Fibroblast of lung (primary cell): ENCODE measurements at regions not wholly inside any gene's neighbourhood (a gene's known extent, or its start where the extent isn't known, plus 50 kb on each side); places are given as distances from the start of the nearest gene placed in this dataset.

ENCODE experiments used
- DNase-seq, 2 donors: peaks; one replicate each; pipeline versions ENCODE4 v3.0.0 to v3.0.0-alpha.2; 2010; ENCODE audit warnings: low read depth in 2 of 2
- H2AFZ ChIP-seq: 2 replicates; pipeline ENCODE4 v1.5.1; 2012; ENCODE audit warnings: low read length, control low read depth, inconsistent platforms
- H3K27ac ChIP-seq: 2 replicates; pipeline ENCODE4 v1.5.1; 2011; ENCODE audit warnings: low read length, control low read depth; ENCODE audit not compliant: insufficient read depth
- H3K27me3 ChIP-seq: 2 replicates; pipeline ENCODE4 v1.5.1; 2011; ENCODE audit warnings: mild to moderate bottlenecking, low read length; ENCODE audit not compliant: control insufficient read depth, insufficient read depth
- H3K36me3 ChIP-seq: 2 replicates; pipeline ENCODE4 v1.5.1; 2011; ENCODE audit warnings: low read length; ENCODE audit not compliant: control insufficient read depth, insufficient read depth
- H3K4me1 ChIP-seq: 2 replicates; pipeline ENCODE4 v1.5.1; 2011; ENCODE audit warnings: low read length; ENCODE audit not compliant: control insufficient read depth, insufficient read depth; ENCODE audit errors: extremely low read depth
- H3K4me2 ChIP-seq: 2 replicates; pipeline ENCODE4 v1.5.1; 2011; ENCODE audit warnings: low read length, control low read depth; ENCODE audit not compliant: insufficient read depth; ENCODE audit errors: extremely low read depth
- H3K4me3 ChIP-seq, 4 experiments: fragments of 200-600 bp in 1 of 4; sonication (generic) in 1 of 4; replicated peaks in 1 of 4; 2 replicates each; pipeline ENCODE4 v1.5.1; 2011 to 2016; ENCODE audit warnings: low read length in 4 of 4, low read depth in 3 of 4, mild to moderate bottlenecking in 3 of 4, control low read depth in 2 of 4, inconsistent platforms in 1 of 4, mixed read lengths in 1 of 4; ENCODE audit not compliant: insufficient read depth in 1 of 4; ENCODE audit errors: control extremely low read depth in 1 of 4
- H3K79me2 ChIP-seq: 2 replicates; pipeline ENCODE4 v1.5.1; 2012; ENCODE audit warnings: mild to moderate bottlenecking, low read length, inconsistent platforms; ENCODE audit not compliant: control insufficient read depth, insufficient read depth
- H3K9ac ChIP-seq: 2 replicates; pipeline ENCODE4 v1.5.1; 2011; ENCODE audit warnings: mild to moderate bottlenecking, low read length, control low read depth; ENCODE audit not compliant: insufficient read depth
- H3K9me3 ChIP-seq: 2 replicates; pipeline ENCODE4 v1.5.1; 2012; ENCODE audit warnings: low read depth, low read length; ENCODE audit not compliant: control insufficient read depth, insufficient read depth
- H4K20me1 ChIP-seq: 2 replicates; pipeline ENCODE4 v1.5.1; 2011; ENCODE audit warnings: low read length; ENCODE audit not compliant: control insufficient read depth, insufficient read depth; ENCODE audit errors: extremely low read depth
- EZH2 ChIP-seq: IDR thresholded peaks from 2 replicates; pipeline ENCODE4 v1.5.1; 2012; ENCODE audit warnings: low read length, control low read depth, mild to moderate bottlenecking; ENCODE audit errors: missing control alignments
- TF ChIP-seq, protein P1 (sequence below), 2 donors: IDR thresholded peaks in 1 of 2; conservative IDR thresholded peaks in 1 of 2; 1 replicate in 1 of 2; 2 replicates in 1 of 2; pipeline ENCODE4 v1.5.1; 2011 to 2012; ENCODE audit warnings: low read length in 2 of 2, control low read depth in 1 of 2, inconsistent platforms in 1 of 2, low read depth in 1 of 2, mild to moderate bottlenecking in 1 of 2

DNA sequence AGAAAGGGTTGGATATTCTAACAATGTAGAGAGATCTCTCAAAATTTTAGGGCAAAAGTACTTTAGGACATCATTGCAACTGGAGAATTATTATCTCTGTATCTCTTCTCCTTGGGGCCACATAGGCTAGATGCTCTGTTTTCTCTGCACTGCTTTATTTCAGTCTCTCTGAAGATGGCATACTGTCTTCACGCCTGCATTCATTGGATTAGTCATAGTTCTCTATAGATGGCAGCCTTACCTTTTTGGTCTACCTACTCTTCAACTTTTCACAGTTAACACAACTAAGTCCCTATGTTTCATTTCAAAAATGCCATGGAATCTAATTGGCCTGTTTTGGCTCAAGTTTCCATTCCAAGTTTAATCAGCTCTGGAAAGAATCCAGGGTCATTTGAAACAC, 1623.3 kb upstream of the B3GALT2 start:
- H3K79me2 ChIP-seq: no peaks in the 10 kb centered on the region
- H3K9me3 ChIP-seq: no peaks in the 10 kb centered on the region
- no peak overlapping the region for H3K9ac ChIP-seq
- H4K20me1 ChIP-seq: no peaks in the 10 kb centered on the region
- no peaks in the 10 kb centered on the region for H3K27me3 ChIP-seq
- H3K4me2 ChIP-seq: no peak overlapping the region
- H3K27ac ChIP-seq: no peak overlapping the region
- no peak for TF ChIP-seq EZH2
- TF ChIP-seq, protein P1, sequence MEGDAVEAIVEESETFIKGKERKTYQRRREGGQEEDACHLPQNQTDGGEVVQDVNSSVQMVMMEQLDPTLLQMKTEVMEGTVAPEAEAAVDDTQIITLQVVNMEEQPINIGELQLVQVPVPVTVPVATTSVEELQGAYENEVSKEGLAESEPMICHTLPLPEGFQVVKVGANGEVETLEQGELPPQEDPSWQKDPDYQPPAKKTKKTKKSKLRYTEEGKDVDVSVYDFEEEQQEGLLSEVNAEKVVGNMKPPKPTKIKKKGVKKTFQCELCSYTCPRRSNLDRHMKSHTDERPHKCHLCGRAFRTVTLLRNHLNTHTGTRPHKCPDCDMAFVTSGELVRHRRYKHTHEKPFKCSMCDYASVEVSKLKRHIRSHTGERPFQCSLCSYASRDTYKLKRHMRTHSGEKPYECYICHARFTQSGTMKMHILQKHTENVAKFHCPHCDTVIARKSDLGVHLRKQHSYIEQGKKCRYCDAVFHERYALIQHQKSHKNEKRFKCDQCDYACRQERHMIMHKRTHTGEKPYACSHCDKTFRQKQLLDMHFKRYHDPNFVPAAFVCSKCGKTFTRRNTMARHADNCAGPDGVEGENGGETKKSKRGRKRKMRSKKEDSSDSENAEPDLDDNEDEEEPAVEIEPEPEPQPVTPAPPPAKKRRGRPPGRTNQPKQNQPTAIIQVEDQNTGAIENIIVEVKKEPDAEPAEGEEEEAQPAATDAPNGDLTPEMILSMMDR (conservative IDR thresholded peaks at IDR 0.05 in 1 of 2, IDR thresholded peaks at IDR 0.05 in 1 of 2; ENCODE audit: low read depth in 1 of 2, low read length in 2 of 2): no peak
- no peak overlapping the region for H3K4me3 ChIP-seq
- H2AFZ ChIP-seq: no peak overlapping the region
- no peaks in the 10 kb centered on the region for H3K36me3 ChIP-seq
- H3K4me1 ChIP-seq: no peaks in the 10 kb centered on the region
- DNase-seq: no peak

DNA sequence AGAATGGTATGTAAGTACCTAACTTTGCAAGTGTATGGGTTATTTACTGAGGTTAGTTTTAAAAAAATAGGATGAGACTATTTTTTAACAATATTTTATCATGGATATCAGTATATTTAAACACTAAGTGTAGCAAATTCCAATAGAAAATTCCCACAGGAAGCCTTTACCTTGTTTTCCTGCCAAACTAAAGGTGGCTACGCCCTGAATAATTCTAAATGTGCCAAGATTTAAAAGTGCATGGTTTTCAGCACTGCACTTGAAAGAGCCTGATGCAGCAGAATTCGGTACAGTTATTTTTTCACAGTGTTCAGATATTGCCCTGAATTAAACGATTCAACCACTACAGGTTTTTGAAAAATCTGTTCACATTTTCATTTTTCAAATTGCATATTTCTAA, 1622.8 kb upstream of the B3GALT2 start:
- H3K9ac ChIP-seq: no peak overlapping the region
- H3K4me3 ChIP-seq: no peak overlapping the region
- no peaks in the 10 kb centered on the region for H3K79me2 ChIP-seq
- H3K27ac ChIP-seq: no peak overlapping the region
- no peaks in the 10 kb centered on the region for H3K27me3 ChIP-seq
- no peaks in the 10 kb centered on the region for H3K36me3 ChIP-seq
- no peak overlapping the region for H2AFZ ChIP-seq
- H3K4me2 ChIP-seq: no peak overlapping the region
- no peaks in the 10 kb centered on the region for H3K4me1 ChIP-seq
- no peaks in the 10 kb centered on the region for H3K9me3 ChIP-seq
- TF ChIP-seq EZH2: no peak
- TF ChIP-seq, protein P1 (conservative IDR thresholded peaks at IDR 0.05 in 1 of 2, IDR thresholded peaks at IDR 0.05 in 1 of 2; ENCODE audit: low read depth in 1 of 2, low read length in 2 of 2): no peak
- no peaks in the 10 kb centered on the region for H4K20me1 ChIP-seq
- DNase-seq: no peak

DNA sequence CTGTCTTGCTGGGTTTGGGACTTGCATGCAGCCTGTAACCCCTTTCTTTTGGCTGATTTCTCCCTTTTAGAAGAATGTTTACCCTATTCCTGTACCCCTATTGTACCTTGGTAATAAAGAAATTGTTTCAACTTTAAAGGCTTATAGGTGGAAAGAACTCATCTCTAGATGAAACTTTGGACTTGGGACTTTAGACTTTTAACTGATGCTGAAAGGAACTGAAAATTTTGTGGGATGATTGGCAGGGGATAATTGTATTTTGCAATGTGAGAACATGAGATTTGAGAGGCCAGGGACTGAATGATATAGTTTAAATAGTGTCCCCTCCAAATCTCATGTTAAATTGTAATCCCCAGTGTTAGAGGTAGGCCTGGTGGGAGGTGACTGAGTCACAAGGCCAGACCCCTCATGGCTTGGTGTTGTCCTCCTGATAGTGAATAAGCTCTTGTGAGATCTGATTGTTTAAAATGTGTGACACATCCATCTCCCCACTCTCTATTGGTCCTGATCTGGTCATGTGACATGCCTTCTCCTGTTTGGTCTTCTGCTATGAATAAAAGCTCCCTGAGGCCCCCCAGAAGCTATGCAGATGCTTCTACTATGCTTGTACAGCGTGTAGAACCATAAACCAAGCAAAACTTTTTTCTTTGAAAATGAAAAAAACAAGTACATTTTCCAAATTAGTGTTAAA, 1621.3 kb upstream of the B3GALT2 start:
- no peak overlapping the region for H3K9ac ChIP-seq
- no peaks in the 10 kb centered on the region for H3K9me3 ChIP-seq
- no peak for DNase-seq
- no peaks in the 10 kb centered on the region for H4K20me1 ChIP-seq
- no peak overlapping the region for H3K27ac ChIP-seq
- TF ChIP-seq, protein P1 (conservative IDR thresholded peaks at IDR 0.05 in 1 of 2, IDR thresholded peaks at IDR 0.05 in 1 of 2; ENCODE audit: low read depth in 1 of 2, low read length in 2 of 2): no peak
- no peak for TF ChIP-seq EZH2
- no peaks in the 10 kb centered on the region for H3K27me3 ChIP-seq
- no peaks in the 10 kb centered on the region for H3K4me1 ChIP-seq
- no peaks in the 10 kb centered on the region for H3K36me3 ChIP-seq
- H3K4me3 ChIP-seq: no peak overlapping the region
- H3K79me2 ChIP-seq: no peaks in the 10 kb centered on the region
- no peak overlapping the region for H3K4me2 ChIP-seq
- H2AFZ ChIP-seq: no peak overlapping the region
